ENCODE measurements at regions not wholly inside any gene's neighbourhood (a gene's known extent, or its start where the extent isn't known, plus 50 kb on each side); places are given as distances from the start of the nearest gene placed in this dataset.

- no peak overlapping the region for H3K4me3 ChIP-seq (ENCODE audit: low read depth, low read length)
- TF ChIP-seq, protein P1, sequence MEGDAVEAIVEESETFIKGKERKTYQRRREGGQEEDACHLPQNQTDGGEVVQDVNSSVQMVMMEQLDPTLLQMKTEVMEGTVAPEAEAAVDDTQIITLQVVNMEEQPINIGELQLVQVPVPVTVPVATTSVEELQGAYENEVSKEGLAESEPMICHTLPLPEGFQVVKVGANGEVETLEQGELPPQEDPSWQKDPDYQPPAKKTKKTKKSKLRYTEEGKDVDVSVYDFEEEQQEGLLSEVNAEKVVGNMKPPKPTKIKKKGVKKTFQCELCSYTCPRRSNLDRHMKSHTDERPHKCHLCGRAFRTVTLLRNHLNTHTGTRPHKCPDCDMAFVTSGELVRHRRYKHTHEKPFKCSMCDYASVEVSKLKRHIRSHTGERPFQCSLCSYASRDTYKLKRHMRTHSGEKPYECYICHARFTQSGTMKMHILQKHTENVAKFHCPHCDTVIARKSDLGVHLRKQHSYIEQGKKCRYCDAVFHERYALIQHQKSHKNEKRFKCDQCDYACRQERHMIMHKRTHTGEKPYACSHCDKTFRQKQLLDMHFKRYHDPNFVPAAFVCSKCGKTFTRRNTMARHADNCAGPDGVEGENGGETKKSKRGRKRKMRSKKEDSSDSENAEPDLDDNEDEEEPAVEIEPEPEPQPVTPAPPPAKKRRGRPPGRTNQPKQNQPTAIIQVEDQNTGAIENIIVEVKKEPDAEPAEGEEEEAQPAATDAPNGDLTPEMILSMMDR (conservative IDR thresholded peaks at IDR 0.05; ENCODE audit: low read depth, low read length) = no peak
- DNase-seq (ENCODE audit: low read depth) = no peak
These were observed 313.6 kb downstream of the EPHA4 start for GRCh38 chr2:221258464-221258863.

GRCh38 chr2:221262651-221263050, 309.5 kb downstream of the EPHA4 start:
- no peak overlapping the region for H3K4me3 ChIP-seq (ENCODE audit: low read depth, low read length)
- TF ChIP-seq, protein P1 (conservative IDR thresholded peaks at IDR 0.05; ENCODE audit: low read depth, low read length) = no peak
- DNase-seq (ENCODE audit: low read depth) = no peak

DNA sequence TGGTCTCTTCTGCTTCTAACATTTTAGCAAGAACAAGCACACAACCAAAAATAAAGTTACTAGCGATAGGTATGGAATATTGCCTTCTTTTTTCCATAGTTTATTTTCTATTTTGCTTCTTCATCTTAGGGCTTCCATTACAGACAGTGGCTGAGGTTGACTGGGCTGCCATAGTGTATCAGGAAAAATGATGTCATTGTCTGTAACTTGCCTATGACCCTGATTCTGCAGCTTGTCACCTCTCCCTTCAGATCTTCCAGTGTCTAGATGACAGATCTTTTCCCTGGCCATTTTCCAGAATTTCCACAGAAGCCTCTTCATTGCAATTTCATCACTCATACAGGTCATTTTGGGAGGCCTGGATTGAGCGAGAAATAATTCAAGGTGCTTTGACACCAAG, 308.5 kb downstream of the EPHA4 start:
- DNase-seq (ENCODE audit: low read depth) = no peak
- H3K4me3 ChIP-seq (ENCODE audit: low read depth, low read length) = no peak overlapping the region
- TF ChIP-seq, protein P1 (conservative IDR thresholded peaks at IDR 0.05; ENCODE audit: low read depth, low read length) = no peak

DNA sequence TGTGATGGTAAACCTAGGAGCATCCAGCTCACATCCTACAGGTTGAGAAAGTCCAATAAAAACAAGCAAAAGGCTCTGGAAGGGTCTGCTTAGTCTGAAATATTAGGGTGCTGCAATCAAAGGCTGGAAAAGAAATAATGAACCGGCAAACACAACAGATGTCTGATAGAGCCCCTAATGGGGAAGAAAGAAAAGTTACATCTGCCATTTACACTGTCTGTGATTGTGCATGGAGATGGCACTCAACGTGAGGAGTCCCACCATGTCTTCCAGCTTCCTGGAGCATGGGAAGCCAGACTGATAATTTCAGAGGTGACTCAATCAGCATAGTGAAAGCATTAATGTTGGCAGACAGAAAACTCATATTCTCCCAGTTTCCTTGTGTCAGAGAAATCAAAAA, 307.8 kb downstream of the EPHA4 start:
- no peak for DNase-seq (ENCODE audit: low read depth)
- no peak overlapping the region for H3K4me3 ChIP-seq (ENCODE audit: low read depth, low read length)
- TF ChIP-seq, protein P1 (conservative IDR thresholded peaks at IDR 0.05; ENCODE audit: low read depth, low read length) = no peak

DNA sequence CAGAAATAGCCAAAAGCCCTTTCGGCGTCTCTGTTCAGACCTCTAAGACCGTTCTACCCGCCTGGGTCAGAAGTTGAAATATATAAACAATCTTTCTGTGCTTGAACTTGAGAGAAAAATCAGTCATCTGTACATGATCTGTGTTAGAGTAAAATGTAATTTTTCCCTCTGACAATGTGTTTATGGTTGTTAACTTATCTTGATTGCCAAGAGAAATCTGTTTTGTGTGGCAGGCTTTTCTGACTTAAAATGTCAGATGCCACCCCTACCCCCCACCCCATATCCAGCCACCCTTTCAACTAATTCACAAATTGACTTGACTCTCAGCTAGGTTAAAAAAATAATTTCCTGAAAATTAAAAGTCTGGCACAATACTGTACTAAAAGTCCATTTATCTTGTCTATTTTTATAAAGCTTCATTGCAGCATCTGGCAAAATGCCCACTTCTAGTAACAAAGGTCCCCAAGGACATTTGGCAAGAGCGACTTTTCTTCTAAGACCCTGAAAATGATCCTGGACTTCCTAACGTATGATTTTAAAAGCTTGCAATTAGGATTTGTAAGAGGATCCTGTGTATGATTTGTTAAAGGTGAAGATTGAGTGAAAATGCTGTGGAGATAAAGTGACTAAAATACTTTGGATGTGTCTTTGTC, 304.2 kb downstream of the EPHA4 start:
- TF ChIP-seq, protein P1 (conservative IDR thresholded peaks at IDR 0.05; ENCODE audit: low read depth, low read length) = no peak
- no peak for DNase-seq (ENCODE audit: low read depth)
- no peak overlapping the region for H3K4me3 ChIP-seq (ENCODE audit: low read depth, low read length)

DNA sequence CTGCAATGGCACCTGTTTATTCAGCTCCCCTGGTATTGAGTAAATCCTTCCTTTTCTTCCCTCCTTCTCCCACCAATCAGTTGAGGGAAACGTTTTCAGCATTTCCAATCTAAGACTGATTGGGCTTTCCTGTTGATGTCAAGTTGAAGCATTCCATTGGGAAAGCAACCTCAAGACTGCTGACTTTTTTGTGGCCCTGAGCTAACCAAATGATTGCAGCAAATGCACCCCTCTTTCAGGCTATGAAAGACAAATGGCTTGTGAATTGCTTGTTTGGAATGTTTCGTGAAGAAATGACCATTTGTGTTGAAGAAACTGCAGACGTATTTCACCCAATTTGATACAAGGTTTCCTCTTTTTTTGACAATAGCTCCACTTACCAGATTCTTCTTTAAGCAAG, 303.5 kb downstream of the EPHA4 start:
- no peak overlapping the region for H3K4me3 ChIP-seq (ENCODE audit: low read depth, low read length)
- DNase-seq (ENCODE audit: low read depth) = no peak
- TF ChIP-seq, protein P1 (conservative IDR thresholded peaks at IDR 0.05; ENCODE audit: low read depth, low read length) = no peak

DNA sequence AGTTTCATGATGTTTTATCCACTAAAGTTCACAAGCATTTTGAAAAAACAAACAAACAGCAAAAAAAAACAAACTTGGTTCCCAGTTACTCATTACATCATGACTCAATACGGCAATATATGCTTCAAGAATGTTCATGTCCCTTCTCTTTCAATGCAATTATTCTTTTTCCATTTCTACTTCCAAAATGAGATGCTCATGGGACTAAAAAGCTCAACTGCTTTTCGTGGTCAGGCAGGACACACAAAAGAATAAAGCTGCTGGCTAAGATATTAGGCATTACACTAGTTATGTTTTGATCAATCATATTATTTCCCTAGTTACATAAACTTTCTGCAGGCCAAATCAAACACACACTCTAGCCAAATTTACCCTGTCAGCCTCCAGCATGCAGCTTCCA, 301.3 kb downstream of the EPHA4 start:
- TF ChIP-seq, protein P1 (conservative IDR thresholded peaks at IDR 0.05; ENCODE audit: low read depth, low read length) = no peak
- no peak overlapping the region for H3K4me3 ChIP-seq (ENCODE audit: low read depth, low read length)
- DNase-seq (ENCODE audit: low read depth) = no peak
